Neutrophil (primary cell): ENCODE measurements at regions not wholly inside any gene's neighbourhood (a gene's known extent, or its start where the extent isn't known, plus 50 kb on each side); places are given as distances from the start of the nearest gene placed in this dataset.

Source experiments
- H3K27ac ChIP-seq: fragments of 200-600 bp; sonication (generic); 2 replicates; pipeline ENCODE4 v1.5.1; 2016; ENCODE audit warnings: mild to moderate bottlenecking, moderate library complexity
- H3K27me3 ChIP-seq: fragments of 200-600 bp; sonication (generic); 2 replicates; pipeline ENCODE4 v1.6.0; 2016; ENCODE audit warnings: mild to moderate bottlenecking
- H3K36me3 ChIP-seq: fragments of 200-600 bp; sonication (generic); 2 replicates; pipeline ENCODE4 v1.5.1; 2017
- H3K4me1 ChIP-seq, 2 experiments: fragments of 200-600 bp in 1 of 2; sonication (generic) in 1 of 2; 1 replicate in 1 of 2; 2 replicates in 1 of 2; pipeline versions ENCODE4 v1.5.1 to v1.6.1; 2013 to 2016; ENCODE audit warnings: low read depth in 1 of 2, low read length in 1 of 2, mild to moderate bottlenecking in 1 of 2, moderate library complexity in 1 of 2; ENCODE audit not compliant: control insufficient read depth in 1 of 2, insufficient read depth in 1 of 2
- H3K4me3 ChIP-seq, 2 experiments: fragments of 200-600 bp in 1 of 2; sonication (generic) in 1 of 2; 1 replicate in 1 of 2; 2 replicates in 1 of 2; pipeline ENCODE4 v1.5.1; 2013 to 2016; ENCODE audit warnings: low read depth in 1 of 2, low read length in 1 of 2, mild to moderate bottlenecking in 1 of 2, moderate library complexity in 1 of 2
- H3K9me3 ChIP-seq: fragments of 200-600 bp; sonication (generic); 2 replicates; pipeline ENCODE4 v1.5.1; 2016
- CTCF ChIP-seq: fragments of 200-600 bp; sonication (generic); IDR thresholded peaks from 2 replicates; pipeline ENCODE4 v1.5.1; 2016; ENCODE audit warnings: antibody characterized with exemption

DNA sequence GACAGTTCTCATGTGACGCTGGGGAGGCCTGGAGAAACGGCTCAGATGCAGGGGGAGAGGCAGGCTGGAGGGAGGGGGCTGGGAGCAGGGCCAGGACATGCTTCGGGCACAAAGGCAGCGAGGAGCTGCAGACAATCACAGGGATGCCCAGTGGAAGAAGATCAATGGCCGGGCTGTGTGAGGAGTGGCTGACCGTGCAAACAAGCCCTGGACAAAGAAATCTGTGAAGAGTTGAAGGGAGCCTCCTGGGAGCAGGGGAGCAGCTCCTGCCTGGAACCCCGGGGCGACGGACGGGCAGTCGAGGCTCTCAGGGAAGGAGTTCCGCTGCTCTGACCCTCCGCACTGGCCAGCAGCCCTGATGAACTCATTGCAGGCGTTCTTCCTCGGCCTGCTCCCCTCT, 126.7 kb upstream of the B3GAT1 start:
- no peak for TF ChIP-seq CTCF
- Histone ChIP-seq H3K9me3 (no peaks in the 10 kb centered on the region), H3K4me1 (no peaks in the 10 kb centered on the region), H3K27ac (no peak overlapping the region), H3K36me3 (no peaks in the 10 kb centered on the region), H3K4me3 (no peak overlapping the region), H3K27me3 (peaks cover 31% of the 10 kb centered on the region)

- no peak for TF ChIP-seq CTCF
- Histone ChIP-seq H3K36me3 (no peaks in the 10 kb centered on the region), H3K9me3 (no peaks in the 10 kb centered on the region), H3K27me3 (peaks cover 31% of the 10 kb centered on the region), H3K4me1 (no peaks in the 10 kb centered on the region), H3K27ac (no peak overlapping the region), H3K4me3 (no peak overlapping the region)
Measured at GRCh38 chr11:134537941-134538340, 125.9 kb upstream of the B3GAT1 start.

- H3K27me3 ChIP-seq, result peaks cover 31% of the 10 kb centered on the region
- no peaks in the 10 kb centered on the region for H3K4me1 ChIP-seq
- no peaks in the 10 kb centered on the region for H3K9me3 ChIP-seq
- H3K4me3 ChIP-seq, result no peak overlapping the region
- TF ChIP-seq CTCF, result no peak
- no peaks in the 10 kb centered on the region for H3K36me3 ChIP-seq
- no peak overlapping the region for H3K27ac ChIP-seq
Measured at GRCh38 chr11:134537296-134537695, 125.3 kb upstream of the B3GAT1 start.

- H3K27me3 ChIP-seq, result peaks cover 31% of the 10 kb centered on the region
- H3K9me3 ChIP-seq, result no peaks in the 10 kb centered on the region
- TF ChIP-seq CTCF, result no peak
- H3K4me3 ChIP-seq, result no peak overlapping the region
- no peak overlapping the region for H3K27ac ChIP-seq
- no peaks in the 10 kb centered on the region for H3K36me3 ChIP-seq
- no peaks in the 10 kb centered on the region for H3K4me1 ChIP-seq
Measured at GRCh38 chr11:134536677-134537076, 124.6 kb upstream of the B3GAT1 start.

- H3K27me3 ChIP-seq, result peaks cover 31% of the 10 kb centered on the region
- TF ChIP-seq CTCF, result no peak
- no peaks in the 10 kb centered on the region for H3K4me1 ChIP-seq
- H3K4me3 ChIP-seq, result no peak overlapping the region
- H3K36me3 ChIP-seq, result no peaks in the 10 kb centered on the region
- no peak overlapping the region for H3K27ac ChIP-seq
- no peaks in the 10 kb centered on the region for H3K9me3 ChIP-seq
Measured at GRCh38 chr11:134536219-134536618, 124.2 kb upstream of the B3GAT1 start.
